ENCODE measurements at regions not wholly inside any gene's neighbourhood (a gene's known extent, or its start where the extent isn't known, plus 50 kb on each side); places are given as distances from the start of the nearest gene placed in this dataset.

DNA sequence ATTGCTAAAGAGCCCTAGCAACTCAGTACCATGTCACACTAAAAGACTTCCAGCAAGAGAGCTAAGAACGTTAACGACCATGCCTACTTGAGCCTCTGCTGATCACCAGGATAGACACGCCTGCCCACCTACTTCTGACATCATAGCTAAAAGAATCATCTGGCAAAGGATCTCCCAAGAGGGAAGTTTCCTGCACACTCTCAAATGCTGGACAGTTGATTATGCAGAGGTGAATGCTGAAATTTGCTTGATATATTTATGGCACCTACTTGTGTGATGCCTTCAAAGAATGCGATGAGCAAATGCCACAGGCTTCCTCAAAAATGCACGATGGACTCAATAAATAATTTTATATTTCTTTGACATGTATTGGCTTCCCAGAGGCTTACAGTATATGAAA is 113.6 kb downstream of the GALC start:
- no peak for DNase-seq

DNA sequence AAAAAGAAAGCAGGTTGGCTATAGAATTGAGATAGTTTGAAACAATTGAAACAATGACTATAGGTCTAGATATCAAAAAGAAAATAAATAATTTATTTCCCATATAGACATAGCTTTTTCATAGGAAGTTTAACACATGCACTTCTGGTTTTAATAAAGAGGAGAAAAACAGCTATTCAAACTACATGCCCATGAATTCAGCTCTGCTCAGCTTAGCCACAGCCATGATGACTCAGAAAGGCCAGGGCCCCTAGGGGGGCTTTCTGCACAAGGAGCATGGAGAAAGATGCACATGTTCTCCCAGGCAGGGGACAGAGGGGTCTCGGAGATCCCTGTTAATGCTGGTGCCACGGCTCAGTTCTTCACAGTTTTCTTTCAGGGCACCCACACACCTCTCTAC is 114.0 kb downstream of the GALC start:
- no peak for DNase-seq

DNA sequence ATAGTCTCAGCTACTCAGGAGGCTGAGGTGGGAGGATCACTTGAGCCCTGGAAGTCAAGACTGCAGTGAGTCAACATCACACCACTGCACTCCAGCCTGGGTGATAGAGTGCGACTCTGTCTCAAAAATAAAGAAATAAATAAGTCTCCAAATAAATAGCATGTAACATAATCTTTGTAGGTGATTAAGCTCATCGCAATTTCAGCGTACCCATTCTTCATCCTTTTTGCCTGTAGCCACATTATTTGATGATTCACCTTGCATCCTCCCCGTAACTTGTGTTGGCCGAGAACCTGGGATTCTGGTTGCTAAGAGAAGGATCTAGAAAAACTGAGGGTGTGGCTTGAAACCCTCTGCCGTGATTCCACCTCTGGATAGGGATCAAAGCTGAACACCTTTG is 115.1 kb downstream of the GALC start:
- no peak for DNase-seq

- DNase-seq, result no peak
Measured at GRCh38 chr14:87874676-87875075, 118.3 kb downstream of the GALC start.

- DNase-seq, result no peak
Measured at GRCh38 chr14:87873741-87874140, 119.2 kb downstream of the GALC start.

GRCh38 chr14:87869619-87870583 is 123.1 kb downstream of the GALC start:
- DNase-seq, result no peak

DNA sequence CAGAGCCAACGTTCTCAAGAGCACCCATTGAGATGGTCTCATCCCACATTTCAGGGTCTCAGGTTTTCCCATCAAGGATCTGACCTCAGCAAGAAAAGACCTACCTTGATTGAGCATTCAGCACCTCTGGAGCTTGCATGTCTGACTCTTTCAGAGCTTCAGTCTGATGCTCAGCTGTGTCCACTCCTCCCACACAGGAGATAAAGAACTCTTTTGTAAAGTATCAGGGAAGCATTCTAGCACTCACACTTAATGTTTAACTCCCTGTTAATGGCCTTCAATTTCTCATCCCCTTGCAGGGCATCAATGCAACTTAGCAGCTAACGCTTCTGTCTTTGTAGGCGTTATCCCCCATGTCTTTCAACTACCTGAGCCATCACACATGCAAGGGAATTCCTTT is 124.1 kb downstream of the GALC start:
- DNase-seq, result no peak

- DNase-seq, result no peak
Measured at GRCh38 chr14:87866116-87866515, 126.9 kb downstream of the GALC start.

DNA sequence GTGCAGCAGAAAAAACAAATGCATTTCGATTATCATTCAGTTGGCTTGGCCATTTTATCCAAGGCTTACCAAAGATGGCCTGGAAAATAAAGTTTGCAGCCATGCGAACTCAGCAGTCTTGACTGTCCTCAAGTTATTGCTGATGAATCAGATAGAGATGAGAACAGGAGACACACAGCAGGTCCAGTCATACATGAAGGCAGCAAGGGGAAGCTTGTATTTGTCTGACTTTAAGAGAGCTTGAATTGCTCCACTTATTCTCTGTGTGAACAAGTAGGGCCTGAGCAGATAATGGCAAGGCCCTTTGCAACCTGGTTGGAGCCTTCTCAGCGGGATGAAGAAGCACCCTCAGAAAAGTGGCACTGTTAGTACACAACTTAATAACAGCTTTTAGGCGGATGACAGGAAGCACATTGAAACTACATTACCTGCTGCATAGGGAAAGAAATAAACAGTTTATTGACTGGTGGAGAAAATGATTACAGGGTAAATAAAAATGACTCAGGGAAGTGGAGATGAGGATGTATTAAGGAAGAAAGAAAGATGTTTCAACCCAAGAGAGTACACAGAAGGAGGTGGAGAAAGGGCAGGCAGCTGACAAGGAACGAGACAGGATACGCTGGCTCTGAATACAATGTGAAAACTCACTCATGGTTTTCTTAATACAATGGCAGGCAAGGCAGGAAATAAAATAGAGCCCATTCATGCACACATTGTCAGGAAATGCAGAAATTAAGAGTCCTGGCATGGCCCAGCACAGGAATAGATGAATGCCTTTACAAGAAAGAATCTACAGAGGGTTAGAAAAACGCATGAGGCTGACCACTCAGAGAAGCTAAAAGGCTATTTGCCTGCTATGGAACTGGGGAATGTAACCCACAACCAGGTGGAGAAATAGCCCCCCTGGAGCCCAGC is 128.4 kb downstream of the GALC start:
- DNase-seq, result no peak

- no peak for DNase-seq
Measured at GRCh38 chr14:87863047-87863446, 129.9 kb downstream of the GALC start.

- no peak for DNase-seq
Measured at GRCh38 chr14:87852107-87852506, 140.9 kb downstream of the GALC start.

- no peak for DNase-seq
Measured at GRCh38 chr14:87851190-87851589, 141.8 kb downstream of the GALC start.

GRCh38 chr14:87847216-87847755 is 145.7 kb downstream of the GALC start:
- no peak for DNase-seq

GRCh38 chr14:87840906-87841305 is 152.1 kb downstream of the GALC start:
- DNase-seq, result no peak

DNA sequence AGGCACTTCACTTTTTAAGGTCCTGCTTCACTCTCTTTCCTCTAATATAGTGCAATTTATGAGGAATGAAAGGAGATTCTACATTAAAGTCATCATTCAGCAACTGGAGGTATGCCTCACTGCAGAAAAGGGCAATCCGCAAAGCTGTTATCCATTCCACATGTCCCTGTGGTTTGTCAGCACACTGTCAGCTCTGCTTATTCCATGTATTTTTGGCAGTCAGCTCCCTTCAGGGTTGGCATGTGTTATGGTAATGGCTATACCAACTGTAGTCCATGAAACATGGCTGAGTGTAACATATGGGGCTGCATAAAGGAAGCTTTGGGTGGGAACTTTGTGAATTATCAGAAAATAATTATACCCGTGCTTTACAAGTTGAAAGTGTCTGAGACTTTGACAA is 154.1 kb downstream of the GALC start:
- no peak for DNase-seq

- no peak for DNase-seq
Measured at GRCh38 chr14:87837296-87837695, 155.7 kb downstream of the GALC start.

GRCh38 chr14:87834594-87834993 is 158.4 kb downstream of the GALC start:
- no peak for DNase-seq

GRCh38 chr14:87833026-87833425 is 160.0 kb downstream of the GALC start:
- DNase-seq, result no peak

GRCh38 chr14:87830443-87831096 is 162.4 kb downstream of the GALC start:
- no peak for DNase-seq

GRCh38 chr14:87829543-87829942 is 163.4 kb downstream of the GALC start:
- DNase-seq, result no peak

- DNase-seq, result no peak
Measured at GRCh38 chr14:87824266-87824665, 168.7 kb downstream of the GALC start.

GRCh38 chr14:87816416-87816815 is 176.6 kb downstream of the GALC start:
- DNase-seq, result no peak

DNA sequence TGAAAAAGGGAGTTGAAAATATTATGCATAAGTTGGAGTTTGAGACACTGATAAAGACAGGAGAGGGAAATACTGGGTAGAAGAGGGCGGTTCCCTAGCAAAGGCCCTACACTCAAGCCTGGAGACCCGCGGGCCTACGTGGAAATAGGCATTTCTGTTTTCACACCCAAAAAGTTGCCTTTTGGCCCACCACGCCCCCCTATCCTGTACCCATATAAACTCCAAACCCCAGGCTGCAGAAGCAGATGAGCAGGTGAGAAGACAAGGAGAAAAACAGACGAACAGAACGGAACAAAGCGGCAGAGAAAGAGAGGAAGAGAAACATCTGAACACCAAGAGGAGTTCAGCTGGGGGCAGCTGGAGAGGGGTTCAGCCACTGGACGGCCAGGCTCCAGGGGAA is 177.9 kb downstream of the GALC start:
- DNase-seq, result no peak
